GM21381 (cell line): ENCODE measurements at regions not wholly inside any gene's neighbourhood (a gene's known extent, or its start where the extent isn't known, plus 50 kb on each side); places are given as distances from the start of the nearest gene placed in this dataset.
A peak's percentile ranks its signal among the peaks of the same experiment; 100 is the strongest.

Experiments used
- ATAC-seq: cut with Tn5 transposase; IDR thresholded peaks from one replicate; pipeline ENCODE4 v1.9.1; 2021; ENCODE audit warnings: mild to moderate bottlenecking, moderate library complexity; ENCODE audit not compliant: unreplicated experiment

DNA sequence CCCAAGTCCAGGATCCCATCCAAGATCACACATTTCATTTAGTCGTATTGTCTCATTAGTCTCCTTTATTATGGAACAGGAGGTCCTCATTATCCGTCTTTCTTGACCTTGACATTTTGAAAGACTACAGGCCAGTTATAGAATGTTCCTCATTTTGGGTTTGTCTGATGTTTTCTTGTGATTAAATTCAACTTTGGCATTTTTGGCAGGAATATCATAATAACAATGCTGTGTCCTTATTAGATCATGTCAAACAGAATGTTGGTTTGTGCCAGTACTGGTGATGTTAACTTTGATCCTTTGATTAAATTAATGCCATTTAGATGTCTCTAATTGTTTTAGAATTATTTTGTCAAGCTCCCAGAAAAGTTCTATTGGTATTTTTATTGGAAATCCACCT, 106.5 kb upstream of the FRY start:
- ATAC-seq: no peak

DNA sequence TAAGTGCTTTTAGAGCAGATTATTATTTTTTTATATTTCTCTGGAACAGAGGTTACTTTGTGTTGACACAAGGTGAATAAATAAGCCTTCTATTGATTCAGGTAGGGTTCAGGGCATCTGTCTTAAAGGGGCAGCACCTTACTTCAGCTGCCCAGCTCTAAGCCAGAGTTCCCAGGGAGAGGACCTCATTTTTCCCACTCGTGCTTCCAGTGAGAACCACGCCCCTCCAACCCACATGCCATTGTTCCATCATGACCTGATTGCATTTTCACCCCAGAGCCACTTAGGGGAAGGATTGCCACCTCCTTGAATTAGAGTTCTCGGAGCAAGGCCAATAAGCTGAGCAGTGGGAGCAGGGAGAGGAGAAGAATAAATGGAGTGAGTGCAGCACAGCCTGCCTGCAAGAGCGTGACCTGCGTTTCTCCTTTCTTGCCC, 104.3 kb upstream of the FRY start:
- no peak for ATAC-seq

DNA sequence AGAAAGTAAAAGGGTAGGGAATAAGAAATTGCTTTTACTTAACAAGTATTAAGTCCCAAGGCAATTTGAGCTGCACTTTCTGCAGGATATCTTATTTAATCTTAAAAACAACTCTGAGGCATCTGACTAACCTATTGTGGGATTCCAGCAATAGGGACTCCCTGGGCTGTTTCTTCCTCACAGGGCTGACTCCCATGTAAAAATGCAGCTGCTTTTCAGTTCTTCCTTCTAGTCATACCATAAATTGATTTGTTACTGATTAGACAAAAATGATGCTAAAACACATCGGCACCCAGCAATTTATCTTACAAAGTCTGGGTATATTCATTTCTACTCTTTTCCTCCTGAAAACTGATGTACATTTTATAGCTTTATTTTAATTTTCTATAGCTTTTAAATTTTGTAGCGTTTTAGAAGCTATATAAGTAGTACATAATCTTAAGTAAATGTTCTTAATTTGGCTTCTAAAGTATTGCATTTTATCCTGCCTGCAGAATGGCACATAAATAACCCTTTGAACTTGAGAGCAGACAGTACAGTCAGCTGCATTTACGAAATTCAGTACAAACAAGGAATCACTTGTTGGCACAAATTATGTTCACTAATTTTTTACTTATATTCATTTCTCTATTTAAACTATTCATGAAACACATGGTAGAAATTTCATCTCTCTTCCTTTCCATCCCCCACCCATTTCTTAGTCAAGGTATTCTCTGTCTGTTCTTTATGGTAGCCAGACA, 102.4 kb upstream of the FRY start:
- ATAC-seq: no peak

DNA sequence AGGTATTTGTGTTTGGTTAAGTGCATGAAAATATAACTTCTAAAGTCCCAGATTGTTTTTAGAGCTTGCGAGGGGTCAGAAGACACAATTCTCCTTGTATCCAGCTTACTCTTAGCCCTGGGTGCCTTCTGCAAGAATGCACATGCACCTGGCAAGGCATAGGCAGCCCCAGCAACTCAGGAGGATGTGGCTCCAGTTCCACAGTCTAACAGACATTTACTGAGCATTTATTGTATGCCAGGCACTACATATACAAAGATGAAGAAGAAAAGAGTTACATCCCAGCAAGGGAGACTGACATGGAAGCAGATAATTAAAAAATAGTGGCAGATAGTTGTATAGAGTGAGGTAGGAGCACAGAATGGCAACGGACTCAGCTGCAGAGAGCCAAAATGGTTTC, 101.1 kb upstream of the FRY start:
- ATAC-seq: peak; percentile 15

DNA sequence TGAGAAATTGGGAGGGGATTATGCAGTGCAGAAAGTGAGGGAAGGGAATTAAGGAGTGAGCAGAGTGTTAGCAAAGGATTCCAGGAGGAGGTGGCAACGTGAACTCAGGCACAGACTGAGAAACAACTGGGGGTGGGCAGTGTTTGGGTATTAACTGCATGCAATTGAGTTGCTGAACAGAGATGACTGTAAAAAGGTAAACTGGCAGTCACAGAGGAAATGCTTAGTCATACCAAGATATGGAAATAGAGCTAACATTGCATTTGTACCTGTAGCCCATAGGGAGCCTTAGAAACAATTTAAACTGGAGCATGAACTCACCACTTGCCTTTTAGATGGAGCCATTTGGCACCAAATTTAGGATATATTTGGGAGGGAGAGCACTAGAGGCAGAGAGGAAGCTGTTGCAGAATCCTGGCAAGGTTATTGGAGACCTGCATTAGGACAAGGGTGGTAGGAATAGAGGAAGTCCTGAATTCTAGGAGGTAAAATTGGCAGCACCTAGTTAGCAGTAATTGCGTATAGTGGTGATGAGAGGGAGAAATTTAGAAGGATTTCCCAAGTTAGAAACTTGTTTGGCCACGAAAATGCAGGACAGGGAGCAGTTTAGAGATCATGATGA, 100.6 kb upstream of the FRY start:
- ATAC-seq: peak; percentile 98

DNA sequence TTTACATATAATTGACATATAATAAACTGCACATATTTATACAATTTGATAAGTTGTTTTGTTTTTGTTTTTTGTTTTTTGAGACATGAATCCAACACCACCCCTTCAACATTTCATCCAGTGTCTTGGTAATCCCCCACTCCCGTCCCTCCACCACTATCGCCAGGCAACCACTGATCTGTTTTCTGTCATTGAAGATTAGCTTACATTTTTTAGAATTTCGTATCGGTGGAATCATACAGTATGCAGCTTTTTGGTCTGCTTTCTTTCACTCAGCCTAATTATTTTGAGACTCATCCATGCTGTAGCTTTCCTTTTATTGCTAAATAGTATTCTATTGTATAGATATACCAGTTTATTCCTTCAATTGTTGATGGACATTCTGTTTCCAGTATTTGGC, 94.1 kb upstream of the FRY start:
- no peak for ATAC-seq

DNA sequence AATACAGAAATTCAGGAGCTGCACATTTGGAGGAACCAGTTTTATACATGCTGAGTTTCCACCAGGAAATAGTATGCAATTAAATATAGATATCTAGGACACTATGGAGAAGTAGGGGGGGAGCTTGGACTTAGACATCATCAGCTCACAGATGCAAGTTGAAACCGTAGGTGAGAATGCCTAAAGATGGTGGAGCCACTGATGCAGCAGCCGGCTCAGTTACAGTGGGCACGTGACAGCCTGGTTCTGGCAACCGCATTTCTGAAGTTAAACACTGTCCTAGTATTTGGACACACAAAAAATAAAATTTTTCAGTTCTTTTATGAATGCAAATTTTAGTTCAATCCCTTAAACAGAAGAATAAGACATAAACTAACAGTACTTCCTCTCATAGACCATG, 91.5 kb upstream of the FRY start:
- no peak for ATAC-seq

DNA sequence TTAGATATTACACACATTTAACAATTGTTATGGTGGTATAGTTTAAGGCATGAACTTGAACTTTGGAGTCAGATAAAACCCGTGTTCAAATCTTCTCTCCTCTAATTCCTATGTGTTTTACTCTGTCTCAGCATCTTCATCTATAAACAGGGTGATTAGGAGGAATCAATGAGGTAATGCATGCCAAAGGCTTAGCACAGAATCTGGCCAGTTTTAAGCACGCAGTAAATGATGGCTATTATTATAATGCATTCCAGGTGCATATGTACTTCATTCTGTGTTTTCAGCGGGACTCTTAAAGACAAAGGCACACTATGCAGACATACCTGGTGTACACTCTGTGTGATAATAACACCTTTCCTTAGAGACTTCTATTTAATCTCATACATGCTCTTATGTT, 88.0 kb upstream of the FRY start:
- ATAC-seq: no peak

DNA sequence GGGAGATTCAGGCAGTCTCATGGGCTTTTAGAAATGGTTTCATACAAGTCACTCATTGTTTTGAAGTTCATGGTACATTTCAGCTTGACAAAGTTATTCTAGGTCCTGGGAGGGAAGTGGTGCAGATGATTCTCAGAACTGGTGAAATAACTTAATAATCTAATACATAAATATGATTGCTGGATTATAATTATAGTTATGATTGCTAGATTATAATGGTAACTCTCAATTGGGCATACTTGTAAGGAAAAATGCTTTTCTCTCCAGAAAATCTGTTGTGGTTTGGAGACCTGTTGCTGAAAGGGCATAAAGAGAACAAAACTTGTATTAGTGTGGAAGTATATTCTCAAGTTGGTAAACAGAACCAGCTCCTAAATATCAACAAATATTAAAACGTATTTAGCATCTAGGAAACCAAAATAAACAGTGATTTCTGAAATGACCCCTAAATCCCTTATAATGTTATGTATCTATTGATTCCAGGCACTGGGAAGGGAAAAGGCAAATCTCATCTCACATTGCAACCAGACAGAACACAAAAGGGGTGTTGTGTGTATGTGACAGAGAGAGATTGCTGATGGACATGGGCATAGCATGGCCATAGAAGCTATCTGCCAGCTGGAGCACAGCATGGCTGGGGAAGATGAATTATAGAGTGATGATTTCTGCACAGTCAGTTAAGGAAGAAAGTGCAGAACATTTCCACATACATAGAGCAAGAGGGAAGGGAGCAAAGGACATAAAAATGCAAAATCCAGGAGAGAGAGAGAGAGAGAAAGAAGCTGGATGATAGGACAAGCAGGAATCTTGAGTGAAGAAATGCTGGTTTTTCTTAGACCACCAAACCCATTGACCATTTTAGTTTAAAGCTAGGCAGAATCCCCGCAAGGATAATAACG, 87.1 kb upstream of the FRY start:
- ATAC-seq: no peak

DNA sequence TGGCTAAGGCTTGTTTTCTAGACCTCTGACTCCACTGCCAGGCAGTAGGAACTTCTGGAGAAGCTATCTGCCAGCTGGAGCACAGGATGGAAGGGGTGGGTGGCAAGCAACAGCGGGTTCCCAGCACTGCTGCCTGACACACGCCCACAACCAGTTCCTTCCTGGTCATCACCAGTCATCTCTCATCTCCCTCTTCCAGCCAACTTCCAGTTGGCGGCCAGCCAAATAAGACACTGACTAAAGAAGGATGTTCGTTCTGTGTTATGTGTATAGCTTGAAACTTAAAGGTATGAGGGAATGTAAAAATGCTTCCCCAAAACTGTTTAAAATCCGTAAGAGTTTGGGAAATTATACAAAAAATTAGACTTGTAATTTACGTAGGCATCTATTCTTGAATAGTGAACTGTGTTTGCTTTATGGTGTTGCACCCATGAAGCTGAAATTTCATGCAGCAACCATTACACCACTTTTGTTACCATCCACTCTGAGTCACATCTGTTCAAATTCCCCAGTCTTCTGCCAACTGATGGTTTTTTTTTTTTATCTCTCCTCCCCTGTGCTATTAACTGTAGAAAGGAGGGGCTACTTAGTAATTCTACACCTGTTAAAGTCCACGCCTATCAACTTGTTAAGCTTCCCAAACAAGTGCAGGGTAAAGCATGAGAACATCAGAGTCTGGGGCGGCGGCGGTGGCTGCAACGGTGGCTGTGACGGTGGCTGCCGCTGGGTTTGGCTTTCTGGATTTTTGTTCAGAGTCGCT, 86.2 kb upstream of the FRY start:
- no peak for ATAC-seq

DNA sequence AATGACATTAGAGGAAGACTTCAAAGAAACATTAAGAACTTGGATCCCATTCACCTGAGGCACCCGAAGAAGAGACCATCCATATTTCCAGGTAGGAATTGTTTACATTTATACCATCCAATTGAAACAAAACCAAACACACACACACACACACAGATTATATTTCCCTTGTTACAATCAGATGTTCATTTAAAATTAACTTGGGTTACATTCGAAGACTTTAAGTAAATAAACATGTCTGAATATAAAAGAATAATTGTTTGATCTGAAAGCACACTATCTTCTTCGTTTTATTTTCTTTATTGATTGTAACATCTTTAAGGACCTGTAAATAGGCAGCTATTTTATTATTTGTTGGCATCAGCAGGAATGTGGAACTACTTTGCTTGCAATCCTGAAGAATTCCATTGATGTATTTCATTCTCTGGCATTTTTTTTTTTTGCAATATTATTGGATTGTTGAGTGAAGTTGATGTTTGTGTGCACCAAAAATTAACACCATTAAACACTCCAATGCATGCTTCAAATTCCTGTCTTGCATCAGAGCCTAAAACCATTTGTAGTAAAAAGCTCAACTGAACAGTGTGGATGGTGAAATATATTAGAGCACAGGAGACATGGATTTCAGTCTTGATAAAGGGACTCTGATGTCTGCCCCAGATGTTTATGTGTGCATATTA, 85.3 kb upstream of the FRY start:
- ATAC-seq: no peak

DNA sequence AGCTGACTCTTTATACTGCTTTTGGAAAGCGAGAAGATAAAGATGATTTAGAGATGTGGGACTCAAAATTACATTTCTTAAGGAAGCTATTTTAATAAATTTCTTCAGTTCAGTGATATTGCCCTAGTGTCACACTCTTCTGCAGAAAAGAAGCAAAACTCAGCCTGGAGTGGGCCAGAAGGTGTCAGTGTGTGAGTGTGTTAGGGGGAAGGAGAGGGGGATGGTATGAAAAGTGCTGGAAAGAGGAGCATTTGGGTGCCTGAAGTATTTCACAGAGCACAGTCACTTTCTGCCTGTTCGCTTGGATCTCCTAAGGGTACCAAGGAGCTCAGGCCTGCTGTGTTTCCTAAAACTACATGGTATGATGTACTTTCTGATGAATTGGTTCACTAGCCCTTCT, 84.5 kb upstream of the FRY start:
- no peak for ATAC-seq

DNA sequence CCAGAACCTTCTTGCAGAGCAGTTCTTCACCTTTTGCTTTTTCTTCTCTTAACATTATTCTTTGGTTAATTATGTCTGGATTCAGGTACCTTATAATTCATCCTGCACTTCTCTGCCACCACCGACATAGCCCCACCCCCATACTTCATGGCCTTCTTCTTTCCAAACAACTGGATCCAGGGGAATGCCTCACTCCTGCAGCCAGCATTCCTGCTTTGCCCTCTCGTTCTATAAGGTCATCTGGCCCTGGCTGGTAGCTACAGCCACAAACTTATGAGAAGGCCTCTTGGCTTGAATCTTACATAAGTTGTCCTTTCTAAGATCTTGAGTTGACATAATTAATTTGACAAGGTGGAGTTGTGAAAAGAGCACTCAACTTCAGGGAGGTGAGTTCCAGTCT, 84.1 kb upstream of the FRY start:
- ATAC-seq: no peak

DNA sequence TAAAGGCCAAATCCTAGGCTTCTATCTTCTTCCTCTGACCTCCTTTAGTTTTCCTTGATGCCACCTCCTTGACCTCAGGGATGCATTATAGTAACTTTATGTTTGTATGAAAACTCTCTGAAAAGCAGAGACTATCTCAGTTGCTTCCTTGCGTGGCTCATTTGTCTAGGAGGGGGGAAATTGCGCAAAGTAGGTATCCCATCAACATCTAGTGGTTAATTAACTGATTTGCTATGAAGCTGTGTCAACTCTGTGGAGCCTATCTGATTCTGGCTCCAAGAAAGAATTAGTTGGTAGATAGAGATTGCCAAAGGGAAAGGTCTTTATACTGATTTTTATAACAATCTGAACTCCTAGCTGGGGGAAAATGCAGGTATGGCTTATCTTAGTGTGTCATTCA, 82.1 kb upstream of the FRY start:
- no peak for ATAC-seq

DNA sequence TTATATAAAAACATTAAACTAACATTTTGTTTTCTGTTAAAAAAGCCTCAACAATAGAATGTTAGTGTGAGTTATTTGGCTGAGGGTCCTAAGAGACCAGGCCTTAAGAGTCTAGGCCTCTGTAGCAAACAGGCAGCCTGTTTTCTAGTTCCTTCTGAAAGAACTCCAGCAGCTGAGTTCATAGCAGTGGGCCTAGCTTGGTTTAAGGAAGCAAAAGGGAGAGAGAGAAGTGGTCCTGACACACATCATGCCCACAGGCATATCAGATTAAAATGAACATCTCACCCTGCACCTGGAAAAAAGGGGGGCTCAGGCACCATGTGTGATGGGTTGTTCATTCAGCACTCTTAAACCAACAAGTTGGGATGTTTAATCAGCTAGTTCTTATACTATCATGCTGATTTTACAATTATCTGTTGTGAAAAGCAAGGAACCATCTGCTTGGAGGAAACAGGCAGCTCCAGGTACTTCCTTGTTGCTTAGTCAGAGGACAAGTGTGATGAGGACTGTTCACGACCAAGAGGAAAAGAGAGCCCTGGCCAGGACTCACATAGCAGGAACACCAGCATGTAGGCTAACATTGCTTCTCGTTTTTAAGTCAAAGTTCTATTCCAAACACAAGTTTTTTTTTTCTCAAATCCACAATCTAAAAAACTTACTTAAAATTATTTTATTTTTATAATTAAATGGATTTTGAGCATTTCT, 81.3 kb upstream of the FRY start:
- ATAC-seq: no peak

DNA sequence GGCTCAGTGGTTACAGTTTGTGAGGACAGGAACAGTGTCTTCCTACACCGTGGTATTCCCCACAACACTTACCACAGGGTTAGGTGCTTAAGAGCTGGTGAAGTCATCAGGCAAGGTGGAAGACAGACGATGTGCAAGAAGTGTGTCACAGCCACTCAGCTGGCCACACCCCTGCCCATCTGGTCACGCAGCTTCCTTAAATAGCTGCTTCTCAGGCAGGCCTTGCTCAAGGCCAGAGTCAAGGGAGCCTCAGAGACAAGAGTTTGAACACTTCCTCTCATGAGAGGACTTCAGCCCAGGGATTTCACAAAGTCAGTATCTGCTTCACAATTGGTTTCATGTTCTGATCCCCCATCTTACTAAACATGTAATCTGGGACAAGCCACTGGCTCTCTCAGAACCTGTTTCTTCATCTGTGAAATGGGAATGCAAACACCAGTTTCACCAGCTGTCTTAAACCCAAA, 80.3 kb upstream of the FRY start:
- ATAC-seq: peak; percentile 94

DNA sequence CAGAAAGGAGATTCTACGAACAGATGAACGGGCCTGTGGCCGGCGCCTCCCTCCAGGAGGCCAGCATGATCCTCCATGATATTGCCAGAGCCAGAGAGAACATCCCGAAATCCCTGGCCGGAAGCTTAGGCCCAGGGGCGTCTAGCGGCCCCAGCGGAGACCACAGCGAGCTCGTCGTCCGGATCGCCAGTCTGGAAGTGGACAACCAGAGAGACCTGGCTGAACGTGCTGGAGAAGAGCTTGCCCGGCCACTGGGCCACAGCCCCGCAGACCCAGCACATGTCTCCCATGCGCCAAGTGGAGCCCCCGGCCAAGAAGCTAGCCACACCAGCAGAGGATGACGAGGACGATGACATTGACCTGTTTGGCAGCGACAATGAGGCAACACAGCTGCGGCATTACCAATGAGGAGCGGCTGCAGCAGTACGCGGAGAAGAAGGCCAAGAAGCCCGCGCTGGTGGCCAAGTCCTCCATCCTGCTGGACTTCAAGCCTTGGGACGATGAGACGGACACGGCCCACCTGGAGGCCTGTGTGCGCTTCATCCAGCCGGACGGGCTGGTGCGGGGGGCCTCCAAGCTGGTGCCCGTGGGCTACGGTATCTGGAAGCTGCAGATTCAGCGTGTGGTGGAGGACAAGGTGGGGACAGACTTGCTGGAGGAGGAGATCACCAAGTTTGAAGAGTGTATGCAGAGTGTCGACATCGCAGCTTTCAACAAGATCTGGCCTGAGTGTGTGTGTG, 78.8 kb upstream of the FRY start:
- ATAC-seq: no peak

DNA sequence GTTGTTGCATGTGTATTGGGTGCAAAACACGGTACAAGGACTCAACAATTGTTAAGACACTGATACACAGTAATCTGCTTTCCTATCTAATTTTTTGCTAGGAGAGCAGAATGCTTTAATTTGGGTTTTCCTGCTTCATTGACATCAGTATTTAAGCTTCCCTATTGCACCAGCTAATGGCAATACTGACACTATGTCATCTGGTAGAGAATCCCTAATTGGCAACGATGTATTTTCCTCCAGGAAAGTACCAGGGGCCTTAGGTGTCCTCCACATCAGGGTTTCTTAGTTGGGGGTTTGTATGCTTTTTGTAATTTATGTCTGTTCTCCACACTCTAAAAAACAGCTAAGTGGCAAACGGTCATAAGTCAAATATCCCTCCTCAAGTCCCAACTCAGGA, 76.5 kb upstream of the FRY start:
- no peak for ATAC-seq

DNA sequence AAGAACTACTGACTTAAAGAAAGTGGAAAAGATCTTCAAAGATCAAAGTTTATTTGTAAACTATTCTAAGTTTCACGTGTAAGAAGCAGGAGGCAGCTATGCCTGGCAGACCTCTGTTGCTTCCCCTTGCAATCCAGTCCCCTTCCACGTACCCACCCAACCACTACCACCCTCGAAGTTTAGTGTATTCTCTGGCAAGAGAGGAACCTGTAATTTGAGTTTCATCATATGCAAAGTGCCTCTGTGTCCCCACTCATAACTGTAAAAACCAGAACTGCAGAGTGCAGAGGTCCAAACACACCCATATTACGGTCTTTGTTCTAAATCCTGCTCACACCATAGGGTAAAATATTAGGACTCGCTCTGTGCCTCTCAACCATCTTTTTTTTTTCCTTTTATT, 75.8 kb upstream of the FRY start:
- ATAC-seq: no peak
